Osteocyte (in vitro differentiated cells): ENCODE measurements at regions not wholly inside any gene's neighbourhood (a gene's known extent, or its start where the extent isn't known, plus 50 kb on each side); places are given as distances from the start of the nearest gene placed in this dataset.
A peak's percentile ranks its signal among the peaks of the same experiment; 100 is the strongest.

ENCODE experiments used
- DNase-seq: peaks from one replicate; pipeline ENCODE4 v3.0.0; 2021; ENCODE audit warnings: mixed read lengths; ENCODE audit not compliant: unreplicated experiment; ENCODE audit errors: extremely low spot score
- H3K27ac Mint-ChIP-seq: one replicate; pipeline ENCODE4 v1.8.0; 2021; ENCODE audit warnings: mild to moderate bottlenecking, mixed read lengths; ENCODE audit not compliant: unreplicated experiment
- H3K27me3 Mint-ChIP-seq: one replicate; pipeline ENCODE4 v1.8.0; 2021; ENCODE audit warnings: mixed read lengths; ENCODE audit not compliant: unreplicated experiment
- H3K36me3 Mint-ChIP-seq: one replicate; pipeline ENCODE4 v1.8.0; 2021; ENCODE audit warnings: mixed read lengths; ENCODE audit not compliant: unreplicated experiment
- H3K4me1 Mint-ChIP-seq: one replicate; pipeline ENCODE4 v1.8.0; 2021; ENCODE audit warnings: mixed read lengths; ENCODE audit not compliant: unreplicated experiment
- H3K4me3 Mint-ChIP-seq: one replicate; pipeline ENCODE4 v1.8.0; 2021; ENCODE audit warnings: mild to moderate bottlenecking, moderate library complexity, mixed read lengths; ENCODE audit not compliant: unreplicated experiment
- H3K9me3 Mint-ChIP-seq: one replicate; pipeline ENCODE4 v1.8.0; 2021; ENCODE audit warnings: mixed read lengths; ENCODE audit not compliant: unreplicated experiment
- CTCF ChIP-seq: fragments of 200-600 bp; sonication (generic); IDR thresholded peaks from 2 replicates; pipeline ENCODE4 v1.5.0; 2021; ENCODE audit warnings: antibody characterized with exemption, mild to moderate bottlenecking, moderate library complexity

GRCh38 chr15:87805117-87805820 is 451.3 kb downstream of the NTRK3 start:
- Mint-ChIP-seq H3K4me1 (no peaks in the 10 kb centered on the region), H3K4me3 (no peak overlapping the region), H3K27ac (no peak overlapping the region), H3K9me3 (peaks cover 7% of the 10 kb centered on the region), H3K27me3 (no peaks in the 10 kb centered on the region), H3K36me3 (no peaks in the 10 kb centered on the region)
- DNase-seq = peak; percentile 17
- TF ChIP-seq CTCF = no peak

GRCh38 chr15:87804451-87804850 is 452.1 kb downstream of the NTRK3 start:
- no peaks in the 10 kb centered on the region for H3K27me3 Mint-ChIP-seq
- H3K4me1 Mint-ChIP-seq = no peaks in the 10 kb centered on the region
- H3K36me3 Mint-ChIP-seq = no peaks in the 10 kb centered on the region
- no peak for TF ChIP-seq CTCF
- H3K27ac Mint-ChIP-seq = no peak overlapping the region
- DNase-seq = no peak
- peaks cover 7% of the 10 kb centered on the region for H3K9me3 Mint-ChIP-seq
- H3K4me3 Mint-ChIP-seq = no peak overlapping the region

- no peak for TF ChIP-seq CTCF
- Mint-ChIP-seq H3K27me3 (peaks cover 3% of the 10 kb centered on the region), H3K9me3 (no peaks in the 10 kb centered on the region), H3K27ac (no peak overlapping the region), H3K4me1 (no peaks in the 10 kb centered on the region), H3K4me3 (no peak overlapping the region), H3K36me3 (no peaks in the 10 kb centered on the region)
- DNase-seq = no peak
Observed at GRCh38 chr15:87799838-87800237, 456.7 kb downstream of the NTRK3 start.

- Mint-ChIP-seq H3K27ac (no peak overlapping the region), H3K4me1 (no peaks in the 10 kb centered on the region), H3K27me3 (peaks cover 3% of the 10 kb centered on the region), H3K36me3 (no peaks in the 10 kb centered on the region), H3K9me3 (no peaks in the 10 kb centered on the region), H3K4me3 (no peak overlapping the region)
- DNase-seq = peak; percentile 30
- TF ChIP-seq CTCF = no peak
Observed at GRCh38 chr15:87799428-87799827, 457.1 kb downstream of the NTRK3 start.

GRCh38 chr15:87793725-87794124 is 462.8 kb downstream of the NTRK3 start:
- DNase-seq = no peak

More at GRCh38 chr15:87793725-87794124, 462.8 kb downstream of the NTRK3 start:
- Mint-ChIP-seq H3K4me3 (no peak overlapping the region), H3K27ac (no peak overlapping the region), H3K4me1 (no peaks in the 10 kb centered on the region), H3K27me3 (peaks cover 3% of the 10 kb centered on the region), H3K9me3 (no peaks in the 10 kb centered on the region), H3K36me3 (no peaks in the 10 kb centered on the region)
- TF ChIP-seq CTCF = no peak
